Smooth muscle cell (in vitro differentiated cells): ENCODE measurements at regions not wholly inside any gene's neighbourhood (a gene's known extent, or its start where the extent isn't known, plus 50 kb on each side); places are given as distances from the start of the nearest gene placed in this dataset.

Experiments
- DNase-seq: peaks from one replicate; lab custom pipeline; 2025; ENCODE audit not compliant: unreplicated experiment; lab: John Stamatoyannopoulos, UW
- H2AFZ ChIP-seq: fragments of 200-600 bp; sonication (generic); 2 replicates; pipeline ENCODE4 v1.6.0; 2016; ENCODE audit warnings: antibody characterized with exemption, low read depth, mild to moderate bottlenecking
- H3F3A ChIP-seq: fragments of 200-600 bp; sonication (generic); 2 replicates; pipeline ENCODE4 v1.6.0; 2017; ENCODE audit warnings: antibody characterized with exemption, low read depth
- H3K27ac ChIP-seq: fragments of 200-600 bp; sonication (generic); 2 replicates; pipeline ENCODE4 v1.5.1; 2016; ENCODE audit warnings: low read depth, mild to moderate bottlenecking
- H3K27me3 ChIP-seq: fragments of 200-600 bp; sonication (generic); 2 replicates; pipeline ENCODE4 v1.6.1; 2016; ENCODE audit warnings: low read depth, mild to moderate bottlenecking
- H3K36me3 ChIP-seq: fragments of 200-600 bp; sonication (generic); 2 replicates; pipeline ENCODE4 v1.5.1; 2016; ENCODE audit warnings: low read depth
- H3K4me1 ChIP-seq: fragments of 200-600 bp; sonication (generic); 2 replicates; pipeline ENCODE4 v1.5.1; 2016; ENCODE audit warnings: low read depth
- H3K4me2 ChIP-seq: fragments of 200-600 bp; sonication (generic); 2 replicates; pipeline ENCODE4 v1.6.0; 2016; ENCODE audit warnings: mild to moderate bottlenecking
- H3K4me3 ChIP-seq: fragments of 200-600 bp; sonication (generic); 2 replicates; pipeline ENCODE4 v1.5.1; 2016; ENCODE audit warnings: mild to moderate bottlenecking
- H3K79me2 ChIP-seq: fragments of 200-600 bp; sonication (generic); 2 replicates; pipeline ENCODE4 v1.6.0; 2016; ENCODE audit warnings: low read depth, mild to moderate bottlenecking
- H3K9ac ChIP-seq: fragments of 200-600 bp; sonication (generic); 2 replicates; pipeline ENCODE4 v1.6.0; 2016; ENCODE audit warnings: low read depth
- H3K9me3 ChIP-seq: fragments of 200-600 bp; sonication (generic); replicated peaks from 2 replicates; pipeline ENCODE4 v1.5.1; 2016; ENCODE audit warnings: low read depth
- H4K20me1 ChIP-seq: fragments of 200-600 bp; sonication (generic); 2 replicates; pipeline ENCODE4 v1.6.0; 2016; ENCODE audit warnings: low read depth
- WGBS: methylation state at CpG from one replicate; pipeline ENCODE4 v1.1.7; 2016; ENCODE audit warnings: low lambda C conversion rate; 5-methylcytosine and 5-hydroxymethylcytosine counted together
- TF ChIP-seq, protein P1 (sequence below): fragments of 200-600 bp; sonication (generic); IDR thresholded peaks from 2 replicates; pipeline ENCODE4 v1.5.1; 2017; ENCODE audit warnings: borderline replicate concordance, mild to moderate bottlenecking, antibody characterized with exemption; ENCODE audit not compliant: insufficient read depth, poor library complexity, severe bottlenecking

GRCh38 chr15:62909257-62909656, 133.3 kb upstream of the TPM1 start:
- no peak overlapping the region for H3K27ac ChIP-seq
- no peaks in the 10 kb centered on the region for H3K79me2 ChIP-seq
- no peak overlapping the region for H2AFZ ChIP-seq
- no peaks in the 10 kb centered on the region for H4K20me1 ChIP-seq
- TF ChIP-seq, protein P1, sequence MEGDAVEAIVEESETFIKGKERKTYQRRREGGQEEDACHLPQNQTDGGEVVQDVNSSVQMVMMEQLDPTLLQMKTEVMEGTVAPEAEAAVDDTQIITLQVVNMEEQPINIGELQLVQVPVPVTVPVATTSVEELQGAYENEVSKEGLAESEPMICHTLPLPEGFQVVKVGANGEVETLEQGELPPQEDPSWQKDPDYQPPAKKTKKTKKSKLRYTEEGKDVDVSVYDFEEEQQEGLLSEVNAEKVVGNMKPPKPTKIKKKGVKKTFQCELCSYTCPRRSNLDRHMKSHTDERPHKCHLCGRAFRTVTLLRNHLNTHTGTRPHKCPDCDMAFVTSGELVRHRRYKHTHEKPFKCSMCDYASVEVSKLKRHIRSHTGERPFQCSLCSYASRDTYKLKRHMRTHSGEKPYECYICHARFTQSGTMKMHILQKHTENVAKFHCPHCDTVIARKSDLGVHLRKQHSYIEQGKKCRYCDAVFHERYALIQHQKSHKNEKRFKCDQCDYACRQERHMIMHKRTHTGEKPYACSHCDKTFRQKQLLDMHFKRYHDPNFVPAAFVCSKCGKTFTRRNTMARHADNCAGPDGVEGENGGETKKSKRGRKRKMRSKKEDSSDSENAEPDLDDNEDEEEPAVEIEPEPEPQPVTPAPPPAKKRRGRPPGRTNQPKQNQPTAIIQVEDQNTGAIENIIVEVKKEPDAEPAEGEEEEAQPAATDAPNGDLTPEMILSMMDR = no peak
- no peak for DNase-seq
- 92% methylated on average over 3 of the region's 3 CpGs for WGBS
- no peaks in the 10 kb centered on the region for H3K9me3 ChIP-seq
- no peaks in the 10 kb centered on the region for H3K36me3 ChIP-seq
- H3K4me3 ChIP-seq = no peak overlapping the region
- no peak overlapping the region for H3K9ac ChIP-seq
- H3F3A ChIP-seq = peaks cover 11% of the 10 kb centered on the region
- H3K4me1 ChIP-seq = peaks cover 12% of the 10 kb centered on the region
- no peak overlapping the region for H3K4me2 ChIP-seq
- no peaks in the 10 kb centered on the region for H3K27me3 ChIP-seq

DNA sequence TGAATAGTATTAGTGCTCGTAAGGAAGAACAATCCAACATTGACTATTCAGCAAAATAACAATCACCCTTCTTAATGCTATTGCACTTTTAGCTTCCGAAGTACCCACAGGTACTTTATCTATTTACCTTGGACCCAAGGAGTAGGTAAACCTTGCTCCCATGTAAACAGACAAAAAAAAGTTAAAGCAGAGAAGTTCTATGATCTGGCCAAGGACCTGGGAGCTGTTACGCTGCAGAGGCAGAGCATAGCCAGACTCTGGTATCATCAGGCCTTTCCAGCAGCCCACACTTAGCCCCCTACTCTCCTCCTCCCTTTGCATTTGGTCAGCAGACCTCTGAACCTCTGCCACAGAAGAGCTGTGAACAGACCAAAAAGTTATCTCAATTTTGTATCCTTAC, 130.3 kb upstream of the TPM1 start:
- Histone ChIP-seq H4K20me1 (no peaks in the 10 kb centered on the region), H3K79me2 (no peaks in the 10 kb centered on the region), H3K9me3 (no peaks in the 10 kb centered on the region), H3K9ac (no peak overlapping the region), H3K4me1 (peaks cover 29% of the 10 kb centered on the region), H3K4me2 (no peak overlapping the region), H3K4me3 (no peak overlapping the region), H3K27ac (peak overlapping the region; percentile 5), H3K27me3 (no peaks in the 10 kb centered on the region), H3F3A (peaks cover 11% of the 10 kb centered on the region), H3K36me3 (no peaks in the 10 kb centered on the region), H2AFZ (peak overlapping the region; percentile 10)
- DNase-seq = no peak
- WGBS = 75% methylated on average over 3 of the region's 3 CpGs
- TF ChIP-seq, protein P1 = no peak

GRCh38 chr15:62912808-62913207, 129.7 kb upstream of the TPM1 start:
- no peak overlapping the region for H3K4me3 ChIP-seq
- 40% methylated on average over 5 of the region's 5 CpGs for WGBS
- no peaks in the 10 kb centered on the region for H4K20me1 ChIP-seq
- no peaks in the 10 kb centered on the region for H3K79me2 ChIP-seq
- no peak for DNase-seq
- H3K4me2 ChIP-seq = no peak overlapping the region
- H3K27ac ChIP-seq = peak overlapping the region; percentile 5
- H3K9ac ChIP-seq = no peak overlapping the region
- peak overlapping the region; percentile 10 for H2AFZ ChIP-seq
- peaks cover 11% of the 10 kb centered on the region for H3F3A ChIP-seq
- no peaks in the 10 kb centered on the region for H3K36me3 ChIP-seq
- no peaks in the 10 kb centered on the region for H3K9me3 ChIP-seq
- no peaks in the 10 kb centered on the region for H3K27me3 ChIP-seq
- TF ChIP-seq, protein P1 = peak; percentile 1
- H3K4me1 ChIP-seq = peaks cover 29% of the 10 kb centered on the region

DNA sequence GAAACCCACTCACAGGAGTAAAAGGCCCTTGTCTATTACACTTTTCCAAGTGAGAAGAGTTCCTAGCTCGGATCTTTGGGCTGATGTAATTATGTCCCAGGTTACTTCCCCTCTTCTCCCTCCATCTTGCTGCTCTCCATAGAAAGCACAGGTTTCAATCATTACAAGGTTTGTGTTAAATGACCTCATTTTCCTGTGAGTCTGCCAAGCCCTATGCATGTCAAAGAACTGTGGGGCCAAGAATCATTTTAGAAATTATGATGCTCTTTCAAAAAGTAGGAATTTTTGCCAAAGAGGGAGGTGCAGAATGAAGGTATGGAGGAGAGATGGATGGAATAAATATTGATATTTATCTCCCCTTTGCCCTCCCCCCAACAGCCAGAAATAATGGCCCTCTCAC, 129.3 kb upstream of the TPM1 start:
- Histone ChIP-seq H3K9ac (no peak overlapping the region), H3F3A (peaks cover 11% of the 10 kb centered on the region), H3K27ac (peak overlapping the region; percentile 5), H3K27me3 (no peaks in the 10 kb centered on the region), H3K4me3 (no peak overlapping the region), H2AFZ (no peak overlapping the region), H3K36me3 (no peaks in the 10 kb centered on the region), H3K79me2 (no peaks in the 10 kb centered on the region), H3K9me3 (no peaks in the 10 kb centered on the region), H3K4me1 (peaks cover 29% of the 10 kb centered on the region), H3K4me2 (no peak overlapping the region), H4K20me1 (no peaks in the 10 kb centered on the region)
- TF ChIP-seq, protein P1 = no peak
- no peak for DNase-seq
- WGBS = 59% methylated on average over 1 of the region's 1 CpG
